Chondrocyte (in vitro differentiated cells): ENCODE measurements at regions not wholly inside any gene's neighbourhood (a gene's known extent, or its start where the extent isn't known, plus 50 kb on each side); places are given as distances from the start of the nearest gene placed in this dataset.

ENCODE experiments used
- DNase-seq: peaks from one replicate; pipeline ENCODE4 v3.0.0; 2021; ENCODE audit warnings: mixed read lengths, low spot score
- H3K27ac Mint-ChIP-seq: one replicate; pipeline ENCODE4 v1.8.0; 2021; ENCODE audit warnings: mild to moderate bottlenecking, moderate library complexity, mixed read lengths; ENCODE audit not compliant: unreplicated experiment
- H3K27me3 Mint-ChIP-seq: 2 replicates; pipeline ENCODE4 v1.8.0; 2021; ENCODE audit warnings: low read depth, mixed read lengths
- H3K36me3 Mint-ChIP-seq: 2 replicates; pipeline ENCODE4 v1.8.0; 2021; ENCODE audit warnings: low read depth, mixed read lengths
- H3K4me1 Mint-ChIP-seq: 2 replicates; pipeline ENCODE4 v1.8.0; 2021; ENCODE audit warnings: low read depth, mild to moderate bottlenecking, mixed read lengths
- H3K4me3 Mint-ChIP-seq: one replicate; pipeline ENCODE4 v1.8.0; 2021; ENCODE audit warnings: mild to moderate bottlenecking, moderate library complexity, mixed read lengths; ENCODE audit not compliant: unreplicated experiment
- H3K9me3 Mint-ChIP-seq: 2 replicates; pipeline ENCODE4 v1.8.0; 2021; ENCODE audit warnings: low read depth, mixed read lengths
- TF ChIP-seq, protein P1 (sequence below): fragments of 200-600 bp; sonication (generic); IDR thresholded peaks from 2 replicates; pipeline ENCODE4 v1.5.0; 2021; ENCODE audit warnings: antibody characterized with exemption, mild to moderate bottlenecking, moderate library complexity

DNA sequence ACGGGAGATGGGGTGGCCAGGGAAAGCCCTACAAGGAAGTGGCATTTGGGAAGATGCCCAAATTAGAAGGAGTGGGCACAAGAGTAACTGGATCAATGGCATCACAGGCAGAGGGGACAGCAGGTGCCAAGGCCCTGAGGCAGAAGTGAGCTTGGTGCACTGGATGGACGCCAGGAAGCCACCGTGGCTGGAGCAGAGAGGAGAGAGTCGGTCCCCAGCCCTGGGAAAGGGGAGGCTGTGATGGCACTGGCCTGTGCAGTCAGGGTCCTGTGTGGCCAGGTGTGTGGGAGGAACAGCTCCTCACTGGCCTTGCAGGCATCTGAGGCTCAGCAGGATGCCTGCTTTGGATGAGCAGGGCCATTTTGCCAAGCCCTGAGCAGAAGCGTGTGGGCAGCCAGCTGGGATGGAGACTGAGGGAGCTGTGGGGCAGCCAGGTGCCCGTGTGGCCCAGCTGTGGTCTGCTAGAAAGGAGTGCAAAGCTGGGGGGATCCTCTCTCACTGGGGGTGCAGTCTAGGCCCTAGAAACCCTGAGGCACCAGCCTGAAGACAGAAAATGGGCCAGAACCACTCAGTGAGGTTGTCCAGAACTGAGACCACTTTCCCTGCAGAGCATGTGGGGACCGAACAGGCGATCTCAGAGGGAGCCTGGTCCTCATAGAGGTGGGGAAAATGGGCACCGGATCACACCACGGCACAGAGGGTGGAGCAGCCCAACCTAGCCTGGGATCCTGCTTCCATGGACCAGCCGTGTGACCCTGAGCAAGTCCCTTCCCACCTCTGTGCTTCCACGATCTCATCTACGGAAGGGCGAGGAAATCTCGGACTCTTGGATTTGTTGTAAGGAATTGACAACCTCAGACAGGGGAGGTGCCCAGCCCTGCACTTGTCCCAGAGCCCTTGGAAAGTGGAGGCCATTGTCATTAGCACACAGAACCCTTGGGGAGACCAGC lies 78.6 kb upstream of the RTL6 start:
- Mint-ChIP-seq H3K4me1 (peaks cover 7% of the 10 kb centered on the region), H3K4me3 (no peak overlapping the region), H3K36me3 (no peaks in the 10 kb centered on the region), H3K27ac (no peak overlapping the region), H3K27me3 (peaks cover 33% of the 10 kb centered on the region), H3K9me3 (no peaks in the 10 kb centered on the region)
- DNase-seq, result peak; percentile 62
- TF ChIP-seq, protein P1, sequence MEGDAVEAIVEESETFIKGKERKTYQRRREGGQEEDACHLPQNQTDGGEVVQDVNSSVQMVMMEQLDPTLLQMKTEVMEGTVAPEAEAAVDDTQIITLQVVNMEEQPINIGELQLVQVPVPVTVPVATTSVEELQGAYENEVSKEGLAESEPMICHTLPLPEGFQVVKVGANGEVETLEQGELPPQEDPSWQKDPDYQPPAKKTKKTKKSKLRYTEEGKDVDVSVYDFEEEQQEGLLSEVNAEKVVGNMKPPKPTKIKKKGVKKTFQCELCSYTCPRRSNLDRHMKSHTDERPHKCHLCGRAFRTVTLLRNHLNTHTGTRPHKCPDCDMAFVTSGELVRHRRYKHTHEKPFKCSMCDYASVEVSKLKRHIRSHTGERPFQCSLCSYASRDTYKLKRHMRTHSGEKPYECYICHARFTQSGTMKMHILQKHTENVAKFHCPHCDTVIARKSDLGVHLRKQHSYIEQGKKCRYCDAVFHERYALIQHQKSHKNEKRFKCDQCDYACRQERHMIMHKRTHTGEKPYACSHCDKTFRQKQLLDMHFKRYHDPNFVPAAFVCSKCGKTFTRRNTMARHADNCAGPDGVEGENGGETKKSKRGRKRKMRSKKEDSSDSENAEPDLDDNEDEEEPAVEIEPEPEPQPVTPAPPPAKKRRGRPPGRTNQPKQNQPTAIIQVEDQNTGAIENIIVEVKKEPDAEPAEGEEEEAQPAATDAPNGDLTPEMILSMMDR, result no peak

- Mint-ChIP-seq H3K36me3 (no peaks in the 10 kb centered on the region), H3K4me1 (peaks cover 7% of the 10 kb centered on the region), H3K4me3 (no peak overlapping the region), H3K9me3 (no peaks in the 10 kb centered on the region), H3K27ac (no peak overlapping the region), H3K27me3 (peaks cover 28% of the 10 kb centered on the region)
- DNase-seq, result no peak
- TF ChIP-seq, protein P1, result no peak
Observed at GRCh38 chr22:44575381-44576268, 77.6 kb upstream of the RTL6 start.

DNA sequence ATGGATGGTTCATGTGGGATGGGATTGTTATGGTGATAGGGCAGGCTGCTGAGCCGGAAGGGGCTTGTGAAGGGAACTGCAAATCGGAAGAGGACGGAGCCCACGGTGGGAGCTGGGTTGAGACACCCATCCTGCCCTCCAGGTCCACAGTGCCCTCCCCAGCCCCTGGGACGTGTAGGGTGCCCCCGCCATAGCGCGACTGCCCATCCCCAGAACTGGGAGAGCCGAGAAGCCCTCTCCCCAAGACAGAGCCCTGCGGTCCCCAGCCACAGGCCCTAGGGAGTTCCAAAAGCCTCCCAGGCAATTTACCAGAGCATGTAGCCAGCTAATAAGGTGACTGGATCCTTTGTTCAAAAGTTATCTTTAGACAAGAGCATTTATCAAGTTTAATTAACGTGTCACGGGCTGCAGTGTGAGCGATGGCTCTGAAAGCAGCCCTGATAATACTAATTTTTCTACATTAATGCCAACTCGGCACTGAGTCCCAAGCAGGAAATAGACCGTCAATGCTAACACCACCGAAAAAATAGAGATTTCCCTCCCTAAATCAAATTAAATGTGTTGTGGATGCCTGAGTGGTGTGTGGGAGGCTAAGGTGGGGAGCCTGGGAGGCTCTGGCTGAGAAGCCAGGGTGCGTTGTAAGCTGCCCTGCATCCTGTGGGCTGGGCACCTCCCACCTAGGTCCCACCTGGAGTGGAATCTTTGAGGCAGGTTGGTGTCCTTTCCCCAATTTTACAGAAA lies 76.8 kb upstream of the RTL6 start:
- Mint-ChIP-seq H3K4me3 (no peak overlapping the region), H3K27me3 (peaks cover 24% of the 10 kb centered on the region), H3K4me1 (peaks cover 7% of the 10 kb centered on the region), H3K9me3 (peaks cover 6% of the 10 kb centered on the region), H3K27ac (peak overlapping the region; percentile 62), H3K36me3 (no peaks in the 10 kb centered on the region)
- TF ChIP-seq, protein P1, result no peak
- DNase-seq, result no peak

DNA sequence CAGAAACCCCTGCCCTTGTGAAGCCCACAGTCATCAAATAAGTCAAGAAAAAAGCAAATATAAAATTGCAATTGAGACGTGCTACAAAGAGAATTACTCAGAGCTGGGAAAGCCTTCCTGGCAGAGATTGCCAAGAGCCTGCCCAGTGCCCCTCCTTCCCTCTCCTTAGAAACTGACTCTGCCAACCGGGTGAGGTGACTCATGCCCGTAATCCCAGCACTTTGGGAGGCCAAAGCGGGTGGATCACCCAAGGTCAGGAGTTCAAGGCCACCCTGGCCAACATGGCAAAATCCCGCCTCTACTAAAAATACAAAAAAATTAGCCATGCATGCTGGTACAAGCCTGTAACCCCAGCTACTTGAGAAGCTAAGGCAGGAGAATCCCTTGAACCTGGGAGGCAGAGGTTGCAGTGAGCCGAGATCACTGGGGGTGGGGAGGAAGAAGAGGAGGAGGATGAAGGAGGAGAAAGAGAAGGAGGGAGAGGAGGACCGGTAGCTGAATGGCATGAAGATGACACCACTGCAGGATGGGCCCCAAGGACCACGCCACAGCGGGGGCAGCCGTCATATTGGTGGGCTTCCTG lies 76.1 kb upstream of the RTL6 start:
- Mint-ChIP-seq H3K27ac (peak overlapping the region; percentile 62), H3K4me3 (no peak overlapping the region), H3K9me3 (peaks cover 7% of the 10 kb centered on the region), H3K27me3 (peaks cover 22% of the 10 kb centered on the region), H3K36me3 (no peaks in the 10 kb centered on the region), H3K4me1 (peaks cover 7% of the 10 kb centered on the region)
- DNase-seq, result no peak
- TF ChIP-seq, protein P1, result no peak
